ENCODE measurements at regions not wholly inside any gene's neighbourhood (a gene's known extent, or its start where the extent isn't known, plus 50 kb on each side); places are given as distances from the start of the nearest gene placed in this dataset.

GRCh38 chr10:85152496-85152895 is 824.1 kb downstream of the CCSER2 start:
- Histone ChIP-seq H3K27me3 (replicated peaks) (no peaks in the 10 kb centered on the region), H3K4me3 (ENCODE audit: low read depth, low read length) (no peak overlapping the region), H3K36me3 (replicated peaks) (no peaks in the 10 kb centered on the region), H3K27ac (no peak overlapping the region)
- TF ChIP-seq CTCF (IDR thresholded peaks at IDR 0.05; ENCODE audit: low read depth, low read length, missing control alignments) = no peak
- in situ Hi-C loops (cut with HindIII; ENCODE audit: low pct_ligation_motif_present, low sequenced_read_pairs) = no loop called here
- DNase-seq = no peak

- Histone ChIP-seq H3K4me3 (ENCODE audit: low read depth, low read length) (no peak overlapping the region), H3K27ac (no peak overlapping the region), H3K27me3 (replicated peaks) (no peaks in the 10 kb centered on the region), H3K36me3 (replicated peaks) (no peaks in the 10 kb centered on the region)
- in situ Hi-C loops (cut with HindIII; ENCODE audit: low pct_ligation_motif_present, low sequenced_read_pairs) = no loop called here
- TF ChIP-seq CTCF (IDR thresholded peaks at IDR 0.05; ENCODE audit: low read depth, low read length, missing control alignments) = no peak
- no peak for DNase-seq
Observed at GRCh38 chr10:85152911-85153310, 824.5 kb downstream of the CCSER2 start.

- Histone ChIP-seq H3K27ac (no peak overlapping the region), H3K4me3 (ENCODE audit: low read depth, low read length) (no peak overlapping the region), H3K27me3 (replicated peaks) (no peaks in the 10 kb centered on the region), H3K36me3 (replicated peaks) (no peaks in the 10 kb centered on the region)
- TF ChIP-seq CTCF (IDR thresholded peaks at IDR 0.05; ENCODE audit: low read depth, low read length, missing control alignments) = no peak
- no peak for DNase-seq
- in situ Hi-C loops (cut with HindIII; ENCODE audit: low pct_ligation_motif_present, low sequenced_read_pairs) = no loop called here
Observed at GRCh38 chr10:85157206-85157605, 828.8 kb downstream of the CCSER2 start.

GRCh38 chr10:85168243-85168642 is 839.9 kb downstream of the CCSER2 start:
- no peak overlapping the region for H3K4me3 ChIP-seq (ENCODE audit: low read depth, low read length)
- no peak overlapping the region for H3K27ac ChIP-seq
- no peaks in the 10 kb centered on the region for H3K27me3 ChIP-seq (replicated peaks)
- in situ Hi-C loops (cut with HindIII; ENCODE audit: low pct_ligation_motif_present, low sequenced_read_pairs) = no loop called here
- no peaks in the 10 kb centered on the region for H3K36me3 ChIP-seq (replicated peaks)
- no peak for DNase-seq
- TF ChIP-seq CTCF (IDR thresholded peaks at IDR 0.05; ENCODE audit: low read depth, low read length, missing control alignments) = no peak

- in situ Hi-C loops (cut with HindIII; ENCODE audit: low pct_ligation_motif_present, low sequenced_read_pairs) = no loop called here
- no peak for DNase-seq
Observed at GRCh38 chr10:85170026-85170425, 841.6 kb downstream of the CCSER2 start.

More at GRCh38 chr10:85170026-85170425, 841.6 kb downstream of the CCSER2 start:
- no peaks in the 10 kb centered on the region for H3K27me3 ChIP-seq (replicated peaks)
- TF ChIP-seq CTCF (IDR thresholded peaks at IDR 0.05; ENCODE audit: low read depth, low read length, missing control alignments) = no peak
- no peaks in the 10 kb centered on the region for H3K36me3 ChIP-seq (replicated peaks)
- H3K4me3 ChIP-seq (ENCODE audit: low read depth, low read length) = no peak overlapping the region
- no peak overlapping the region for H3K27ac ChIP-seq
